H7 (cell line): ENCODE measurements at regions not wholly inside any gene's neighbourhood (a gene's known extent, or its start where the extent isn't known, plus 50 kb on each side); places are given as distances from the start of the nearest gene placed in this dataset.
"Not testable (repeated sequence)": the region's sequence is repeated elsewhere in the genome, so short reads cannot be mapped to it uniquely, and the experiment has no call there.

Experiments used
- DNase-seq: peaks from one replicate; pipeline ENCODE4 v3.0.0; 2012
- H3K27me3 ChIP-seq: 2 replicates; pipeline ENCODE4 v1.6.0; 2011; ENCODE audit warnings: mild to moderate bottlenecking, low read length; ENCODE audit not compliant: control insufficient read depth, insufficient read depth
- H3K36me3 ChIP-seq: replicated peaks from 2 replicates; pipeline ENCODE4 v1.5.1; 2011; ENCODE audit warnings: low read length; ENCODE audit not compliant: control insufficient read depth, insufficient read depth
- H3K4me3 ChIP-seq: 2 replicates; pipeline ENCODE4 v1.5.1; 2011; ENCODE audit warnings: low read depth, mild to moderate bottlenecking, control low read depth, low read length, moderate library complexity; ENCODE audit not compliant: insufficient read depth

GRCh38 chr4:19193274-19193981 lies 1058.3 kb upstream of the SLIT2 start:
- Histone ChIP-seq H3K27me3 (no peaks in the 10 kb centered on the region), H3K36me3 (no peaks in the 10 kb centered on the region), H3K4me3 (no peak overlapping the region)
- no peak for DNase-seq

GRCh38 chr4:19191979-19192650 lies 1059.6 kb upstream of the SLIT2 start:
- Histone ChIP-seq H3K36me3 (no peaks in the 10 kb centered on the region), H3K4me3 (no peak overlapping the region), H3K27me3 (no peaks in the 10 kb centered on the region)
- no peak for DNase-seq

- no peaks in the 10 kb centered on the region for H3K36me3 ChIP-seq
- H3K4me3 ChIP-seq, result no peak overlapping the region
- no peak for DNase-seq
- no peaks in the 10 kb centered on the region for H3K27me3 ChIP-seq
These were observed 1064.0 kb upstream of the SLIT2 start for GRCh38 chr4:19187691-19188090.

- no peaks in the 10 kb centered on the region for H3K36me3 ChIP-seq
- DNase-seq, result no peak
- H3K4me3 ChIP-seq, result no peak overlapping the region
- no peaks in the 10 kb centered on the region for H3K27me3 ChIP-seq
These were observed 1064.6 kb upstream of the SLIT2 start for GRCh38 chr4:19187096-19187495.

- DNase-seq, H3K4me3 ChIP-seq, H3K27me3 ChIP-seq, H3K36me3 ChIP-seq: not testable (repeated sequence)
These were observed 1070.1 kb upstream of the SLIT2 start for GRCh38 chr4:19181631-19182030.

- Histone ChIP-seq H3K4me3 (no peak overlapping the region), H3K36me3 (no peaks in the 10 kb centered on the region), H3K27me3 (no peaks in the 10 kb centered on the region)
- no peak for DNase-seq
These were observed 1072.9 kb upstream of the SLIT2 start for GRCh38 chr4:19178835-19179234.

- no peaks in the 10 kb centered on the region for H3K27me3 ChIP-seq
- H3K36me3 ChIP-seq, result no peaks in the 10 kb centered on the region
- no peak overlapping the region for H3K4me3 ChIP-seq
- no peak for DNase-seq
These were observed 1074.1 kb upstream of the SLIT2 start for GRCh38 chr4:19177616-19178015.

- no peaks in the 10 kb centered on the region for H3K36me3 ChIP-seq
- no peak for DNase-seq
- H3K27me3 ChIP-seq, result no peaks in the 10 kb centered on the region
- no peak overlapping the region for H3K4me3 ChIP-seq
These were observed 1079.9 kb upstream of the SLIT2 start for GRCh38 chr4:19171832-19172231.

GRCh38 chr4:19167311-19167710 lies 1084.4 kb upstream of the SLIT2 start:
- H3K4me3 ChIP-seq, result no peak overlapping the region

GRCh38 chr4:19164334-19164733 lies 1087.4 kb upstream of the SLIT2 start:
- no peak for DNase-seq
- Histone ChIP-seq H3K4me3 (no peak overlapping the region), H3K36me3 (no peaks in the 10 kb centered on the region), H3K27me3 (no peaks in the 10 kb centered on the region)

More at GRCh38 chr4:19167311-19167710, 1084.4 kb upstream of the SLIT2 start:
- no peaks in the 10 kb centered on the region for H3K36me3 ChIP-seq
- H3K27me3 ChIP-seq, result no peaks in the 10 kb centered on the region
- DNase-seq, result no peak

- Histone ChIP-seq H3K4me3 (no peak overlapping the region), H3K27me3 (no peaks in the 10 kb centered on the region), H3K36me3 (no peaks in the 10 kb centered on the region)
- no peak for DNase-seq
These were observed 1091.8 kb upstream of the SLIT2 start for GRCh38 chr4:19159874-19160273.

- H3K36me3 ChIP-seq, result no peaks in the 10 kb centered on the region
- H3K4me3 ChIP-seq, result no peak overlapping the region
- DNase-seq, result no peak
- H3K27me3 ChIP-seq, result no peaks in the 10 kb centered on the region
These were observed 1093.4 kb upstream of the SLIT2 start for GRCh38 chr4:19158107-19158809.

- Histone ChIP-seq H3K27me3 (no peaks in the 10 kb centered on the region), H3K4me3 (no peak overlapping the region), H3K36me3 (no peaks in the 10 kb centered on the region)
- no peak for DNase-seq
These were observed 1094.9 kb upstream of the SLIT2 start for GRCh38 chr4:19156786-19157185.

- H3K36me3 ChIP-seq, result no peaks in the 10 kb centered on the region
- no peaks in the 10 kb centered on the region for H3K27me3 ChIP-seq
- H3K4me3 ChIP-seq, result no peak overlapping the region
- no peak for DNase-seq
These were observed 1096.1 kb upstream of the SLIT2 start for GRCh38 chr4:19155568-19155967.

GRCh38 chr4:19154267-19154666 lies 1097.4 kb upstream of the SLIT2 start:
- H3K36me3 ChIP-seq, H3K27me3 ChIP-seq, DNase-seq, H3K4me3 ChIP-seq: not testable (repeated sequence)
